Posterior cingulate gyrus (tissue), 11 donors: ENCODE measurements at regions not wholly inside any gene's neighbourhood (a gene's known extent, or its start where the extent isn't known, plus 50 kb on each side); places are given as distances from the start of the nearest gene placed in this dataset.

ENCODE experiments used
- DNase-seq, 10 donors: peaks; one replicate each; pipeline versions ENCODE4 v3.0.0 to v3.0.0-alpha.2; 2020 to 2021; ENCODE audit warnings: mixed read lengths in 3 of 10
- intact Hi-C: fragments of 100-400 bp; cut with DNase I; formaldehyde crosslinking; loops from one replicate; pipeline ENCODE4 v1.15.1; 2023

DNA sequence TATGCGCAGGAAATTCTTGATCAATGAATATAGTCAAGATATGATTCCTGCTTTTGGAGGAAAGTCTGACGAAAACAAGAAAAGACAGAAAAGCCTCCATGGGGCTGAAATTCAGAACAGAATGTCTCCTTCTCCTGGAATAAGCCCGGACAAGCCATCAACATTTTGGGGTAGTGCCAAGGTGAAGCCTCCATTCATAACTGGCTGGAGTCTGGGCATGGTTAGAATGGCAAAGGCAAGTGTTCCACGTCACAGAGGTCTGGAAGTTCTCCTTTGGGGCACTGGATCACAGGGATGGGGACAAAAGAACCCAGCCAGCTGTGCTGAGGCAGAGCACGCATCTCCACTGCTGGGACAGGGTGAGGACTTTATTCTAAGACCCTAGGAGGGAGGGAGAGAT, 505.7 kb downstream of the CMPK2 start:
- no peak for DNase-seq
- intact Hi-C loops = no loop called here

DNA sequence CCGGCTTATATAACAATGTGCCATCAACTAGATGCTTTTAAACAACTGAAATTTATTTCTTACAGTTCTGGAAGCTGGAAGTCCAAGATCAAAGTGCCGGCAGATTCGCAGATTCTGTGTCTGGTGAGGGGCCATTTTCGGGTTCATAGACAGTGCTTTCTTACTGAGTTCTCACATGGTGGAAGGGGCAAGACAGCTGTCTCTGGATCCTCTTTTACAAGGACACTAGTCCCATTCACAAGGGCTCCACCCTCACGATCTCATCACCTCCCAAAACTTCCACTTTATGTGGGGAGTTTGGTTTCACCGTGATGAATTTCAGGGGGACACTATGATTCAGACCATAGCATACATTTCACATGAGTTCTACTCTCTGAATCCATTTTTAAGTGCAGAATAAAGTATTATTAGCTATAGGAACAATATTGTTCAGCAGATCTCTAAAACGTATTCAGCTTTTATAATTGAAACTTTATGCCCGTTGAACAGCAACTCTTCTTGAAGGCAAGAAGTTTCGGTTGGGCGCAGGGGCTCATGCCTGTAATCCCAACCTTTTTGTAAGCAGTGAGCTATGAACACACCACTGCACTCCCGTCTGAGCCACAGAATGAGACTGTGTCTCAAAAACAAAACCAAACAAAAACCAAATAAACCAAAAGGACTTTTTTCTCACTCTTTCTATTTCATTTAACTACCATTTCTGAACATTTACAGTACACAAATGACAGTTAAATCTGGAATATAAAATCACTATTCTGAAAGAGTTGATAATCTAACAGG, 502.8 kb downstream of the CMPK2 start:
- intact Hi-C loops = no loop called here
- DNase-seq = no peak

DNA sequence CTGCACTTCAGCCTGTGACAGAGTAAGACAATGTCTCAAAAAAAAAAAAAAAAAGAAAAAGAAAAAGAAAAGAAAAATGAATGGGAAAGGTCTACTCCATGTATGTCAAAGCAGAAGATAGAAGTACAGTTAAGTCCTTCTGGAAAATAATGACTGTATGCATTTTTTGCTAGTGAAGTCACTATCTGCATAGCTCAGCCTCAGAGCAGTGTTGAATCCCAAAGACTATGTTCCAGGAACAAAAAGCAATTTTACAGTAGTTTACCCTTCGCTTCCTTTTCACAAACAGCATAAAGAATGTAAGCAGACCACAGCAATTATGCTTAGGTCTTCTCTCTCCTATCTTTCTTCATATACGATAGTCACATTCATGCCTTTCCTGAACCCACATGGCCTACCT, 497.4 kb downstream of the CMPK2 start:
- intact Hi-C loops = no loop called here
- no peak for DNase-seq

DNA sequence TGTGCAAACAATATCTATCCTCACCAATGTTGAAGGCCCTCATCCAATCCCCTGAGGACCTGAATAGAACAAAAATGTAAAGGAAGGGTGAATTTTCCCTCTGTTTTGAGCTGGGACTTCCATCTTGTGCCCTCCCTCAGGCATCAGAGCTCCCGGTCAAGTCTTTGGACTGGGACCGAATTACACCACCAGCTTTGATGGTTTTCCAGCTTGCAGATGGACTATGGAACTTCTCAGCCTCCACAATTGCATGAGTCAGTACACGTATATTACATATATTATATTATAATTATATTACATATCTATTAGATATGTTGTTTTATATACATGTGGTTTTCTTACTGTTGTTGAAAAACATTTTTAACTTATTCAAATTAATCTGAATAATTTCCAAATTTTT, 496.4 kb downstream of the CMPK2 start:
- intact Hi-C loops = no loop called here
- DNase-seq = no peak

DNA sequence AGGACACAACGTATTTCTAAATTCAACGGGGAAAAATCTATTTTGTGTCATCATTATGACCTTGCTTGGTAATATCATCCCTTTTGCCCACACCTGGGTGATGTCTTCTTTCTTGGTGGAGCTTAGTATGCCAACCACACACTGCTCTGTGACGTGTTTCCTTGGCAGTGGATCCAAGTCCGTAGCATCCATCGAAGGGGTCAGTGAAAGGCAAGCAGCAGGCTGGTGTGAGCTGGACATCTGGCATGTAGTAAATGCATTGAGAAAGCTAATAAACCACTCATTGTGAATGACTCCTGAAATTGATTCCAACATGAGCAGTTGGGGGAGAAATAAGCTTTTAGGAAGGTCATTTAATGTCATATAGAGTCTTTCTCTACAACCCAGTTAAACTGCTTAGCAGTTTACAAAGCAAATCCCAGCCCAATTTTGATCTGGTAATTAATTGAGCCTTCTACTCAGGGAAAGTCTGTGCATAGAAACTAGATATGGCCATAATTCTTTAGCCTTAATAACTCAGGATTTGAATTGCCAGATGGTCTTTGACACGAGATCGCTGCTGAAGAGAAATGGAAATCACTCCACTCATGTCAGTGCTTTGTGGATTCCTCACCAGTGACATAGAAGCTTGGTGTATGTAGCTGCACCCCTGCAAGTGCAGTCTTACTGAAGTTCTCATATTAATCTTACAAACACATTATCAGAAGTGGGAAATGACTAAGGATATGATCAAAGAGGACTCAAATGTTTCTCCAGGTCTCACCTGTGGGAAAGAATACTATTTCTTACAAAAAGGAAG, 494.8 kb downstream of the CMPK2 start:
- DNase-seq = no peak
- intact Hi-C loops = no loop called here

DNA sequence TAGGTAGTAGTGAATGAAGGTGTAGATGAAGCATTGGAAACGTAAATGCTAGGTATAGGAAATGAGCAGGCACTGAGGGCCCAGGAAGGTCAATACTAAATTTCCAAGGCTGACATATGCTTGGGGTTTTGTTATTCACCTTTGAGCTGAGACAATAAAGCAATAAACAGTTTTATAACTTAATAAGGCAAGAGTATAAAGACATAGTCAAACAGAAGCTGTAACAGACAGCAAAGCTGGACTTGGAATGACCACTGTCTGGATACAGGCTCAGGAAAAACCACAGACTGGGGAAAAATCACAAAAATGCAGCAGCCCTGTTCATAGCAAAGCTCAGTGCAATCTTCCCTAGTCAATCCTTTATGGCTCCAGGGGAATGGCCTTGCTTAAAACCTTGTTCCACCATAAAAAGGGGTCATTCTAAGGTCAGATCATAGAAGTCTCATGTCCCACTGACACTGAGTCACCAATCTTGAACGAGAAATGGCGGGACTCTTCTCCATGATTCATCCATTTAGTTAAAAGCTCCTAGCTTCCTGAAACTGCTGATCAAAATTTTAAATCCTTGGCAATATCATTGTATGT, 493.3 kb downstream of the CMPK2 start:
- intact Hi-C loops = no loop called here
- no peak for DNase-seq

DNA sequence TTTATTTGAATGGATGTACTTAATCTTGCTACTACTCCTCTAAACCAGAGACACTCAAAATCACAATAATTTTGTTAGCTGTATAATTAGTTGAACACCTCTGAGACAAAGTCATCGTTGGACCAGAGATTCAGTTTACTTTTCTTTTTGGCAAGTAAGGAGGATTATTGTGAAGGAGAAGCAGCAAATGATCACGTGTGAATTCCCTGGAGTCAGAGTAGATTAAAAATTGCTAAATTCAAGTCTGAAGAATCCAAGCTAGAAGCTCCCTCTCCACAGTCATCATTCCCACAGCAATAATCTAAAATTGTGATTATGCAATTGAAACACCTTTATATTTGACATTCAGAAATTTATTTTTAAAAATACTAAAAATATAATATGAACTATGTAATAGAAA, 484.4 kb downstream of the CMPK2 start:
- intact Hi-C loops = no loop called here
- DNase-seq = no peak

DNA sequence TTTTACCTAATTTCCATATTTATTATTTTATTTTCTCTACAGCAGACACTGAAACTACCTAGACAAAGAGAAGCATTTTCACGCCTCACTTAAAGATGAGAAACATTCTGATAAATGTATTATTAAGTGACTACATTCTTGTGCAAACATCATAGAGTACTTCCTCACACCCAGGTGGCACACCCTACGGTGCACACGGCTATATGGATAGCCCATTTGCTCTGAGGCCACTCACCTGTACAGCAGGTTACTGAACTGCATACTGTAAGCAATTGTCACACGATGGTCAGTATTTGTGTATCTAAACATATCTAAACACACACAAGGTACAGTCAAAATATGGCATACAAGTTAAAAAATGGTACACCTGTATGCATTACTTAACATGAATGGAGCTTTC, 481.4 kb downstream of the CMPK2 start:
- DNase-seq = no peak
- intact Hi-C loops = no loop called here

DNA sequence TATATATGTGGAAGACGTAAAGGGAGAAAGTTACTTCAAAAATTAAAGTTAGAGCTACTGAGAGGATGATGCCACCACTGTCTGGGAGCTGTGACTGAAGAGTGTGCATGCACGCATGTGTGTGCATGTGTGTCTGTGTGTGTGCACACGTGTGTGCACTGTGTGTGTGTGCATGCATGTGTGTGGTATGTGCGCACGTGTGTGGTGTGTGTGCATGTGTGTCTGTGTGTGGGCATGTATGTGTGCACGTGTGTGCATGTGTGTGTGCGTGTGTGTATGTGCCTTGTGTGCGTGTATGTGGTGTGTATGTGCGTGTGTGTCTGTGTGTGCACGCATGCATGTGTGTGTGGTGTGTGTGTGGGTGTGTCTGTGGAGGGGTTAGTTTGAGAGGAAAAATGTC, 473.4 kb downstream of the CMPK2 start:
- DNase-seq = no peak
- intact Hi-C loops = no loop called here

DNA sequence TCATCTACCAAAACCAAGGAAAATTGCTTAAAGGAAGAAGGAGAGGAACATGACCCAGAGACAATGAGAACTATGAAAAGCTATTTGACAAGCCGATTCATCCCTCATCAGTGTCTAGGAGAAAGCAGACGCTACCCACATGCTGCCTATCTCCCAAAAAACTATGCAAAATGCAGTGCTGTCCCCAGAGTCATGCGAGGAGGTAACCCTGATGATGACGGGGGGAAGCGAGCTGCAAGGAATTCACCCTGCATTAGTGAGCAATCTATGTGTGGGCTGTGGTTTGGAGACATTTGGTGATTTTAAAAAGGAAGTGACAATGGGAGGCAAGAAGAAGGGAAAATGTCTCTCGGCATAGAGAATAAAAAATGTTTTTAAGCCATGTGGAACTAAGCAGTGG, 472.7 kb downstream of the CMPK2 start:
- intact Hi-C loops = no loop called here
- DNase-seq = no peak

DNA sequence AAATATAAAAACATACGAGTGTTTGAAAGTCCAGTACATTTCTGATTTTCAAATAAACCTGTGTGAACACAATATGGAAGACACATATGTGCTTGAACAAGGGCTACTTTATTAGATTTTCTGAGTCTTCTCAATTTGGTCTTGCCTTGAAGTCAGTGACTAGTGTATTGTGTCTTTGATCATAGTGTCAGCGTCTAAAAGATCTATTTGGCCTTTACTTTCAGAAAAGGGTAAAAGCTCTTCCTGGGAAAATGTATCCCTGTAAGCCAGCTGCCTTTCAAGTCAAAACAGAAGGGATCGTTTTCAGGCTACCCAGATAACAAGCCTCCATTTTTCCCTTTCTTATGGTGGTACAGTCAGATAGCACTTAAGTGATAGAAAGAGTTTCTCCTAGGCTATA, 471.9 kb downstream of the CMPK2 start:
- no peak for DNase-seq
- intact Hi-C loops = no loop called here

DNA sequence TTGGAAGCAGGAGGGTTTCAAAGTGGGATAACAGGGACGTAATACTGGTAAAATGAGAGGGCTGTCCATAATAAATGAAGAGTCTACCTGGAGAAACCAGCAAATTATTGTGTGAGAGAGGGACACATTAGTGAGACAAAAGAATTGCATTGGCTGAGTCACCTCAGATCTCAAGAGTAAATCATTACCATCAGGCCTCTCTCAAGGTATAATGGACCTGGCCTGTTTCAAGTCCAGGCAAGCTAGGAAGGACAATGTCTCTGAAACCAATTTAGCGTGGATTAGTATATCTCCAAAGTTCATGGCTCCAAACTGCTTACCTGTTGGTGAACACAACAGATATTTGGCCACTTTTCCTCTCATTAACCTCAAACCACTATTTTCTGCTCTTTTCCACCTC, 471.4 kb downstream of the CMPK2 start:
- intact Hi-C loops = no loop called here
- no peak for DNase-seq

DNA sequence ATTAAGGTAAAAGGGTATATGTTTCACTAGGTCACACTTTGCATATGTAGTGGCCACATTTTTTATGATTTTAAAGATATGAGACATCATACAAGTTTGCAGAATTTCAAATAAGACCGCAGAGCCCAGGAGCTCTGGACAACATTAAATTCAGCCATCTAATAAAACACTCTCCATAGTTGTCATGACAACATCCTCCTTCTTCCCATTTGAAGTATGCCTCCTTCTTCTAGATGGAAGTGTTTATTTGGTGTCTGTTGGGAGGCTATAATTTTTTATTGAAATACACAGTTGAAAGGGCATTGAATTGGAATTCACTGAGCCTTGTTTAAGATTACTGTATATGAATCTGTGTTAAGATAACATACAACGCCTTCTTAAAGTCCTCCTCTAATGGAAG, 467.3 kb downstream of the CMPK2 start:
- intact Hi-C loops = no loop called here
- no peak for DNase-seq

DNA sequence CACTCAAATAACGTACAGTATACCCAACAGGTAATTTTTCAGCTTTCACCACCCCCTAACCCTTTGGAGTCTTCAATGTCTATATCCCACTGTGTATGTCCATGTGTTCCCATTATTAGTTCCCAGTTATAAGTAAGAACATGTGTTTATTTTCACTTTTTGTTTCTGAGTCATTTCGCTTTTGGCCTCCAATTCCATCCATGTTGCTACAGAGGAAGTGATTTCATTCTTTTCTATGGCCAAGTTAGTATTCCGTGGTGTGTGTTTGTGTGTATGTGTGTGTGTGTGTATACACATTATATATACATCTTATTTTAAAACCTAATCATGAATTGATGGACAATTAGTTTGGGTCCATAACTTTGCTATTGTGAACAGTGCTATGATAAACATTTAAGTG, 464.4 kb downstream of the CMPK2 start:
- DNase-seq = no peak
- intact Hi-C loops = no loop called here

DNA sequence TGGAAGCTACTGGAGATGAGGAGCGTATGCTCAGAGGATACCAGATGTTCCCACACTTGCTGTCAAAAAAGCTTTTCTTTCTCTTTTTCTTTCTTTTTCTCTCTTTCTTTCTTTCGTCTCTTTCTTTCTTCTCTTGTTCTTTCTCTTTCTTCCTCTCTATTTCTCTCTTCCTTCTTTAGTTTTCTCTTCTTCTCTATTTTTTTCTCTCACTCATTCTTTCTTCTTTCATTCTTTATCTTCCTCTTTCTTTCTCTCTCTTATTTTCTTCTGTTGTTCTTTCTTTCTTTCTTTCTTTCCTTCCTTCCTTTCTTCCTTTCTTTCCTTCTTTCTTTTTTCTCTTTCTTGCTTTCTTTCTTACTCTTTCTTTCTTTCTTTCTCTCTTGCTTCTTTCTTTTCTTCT, 457.6 kb downstream of the CMPK2 start:
- intact Hi-C loops = no loop called here
- DNase-seq = no peak

DNA sequence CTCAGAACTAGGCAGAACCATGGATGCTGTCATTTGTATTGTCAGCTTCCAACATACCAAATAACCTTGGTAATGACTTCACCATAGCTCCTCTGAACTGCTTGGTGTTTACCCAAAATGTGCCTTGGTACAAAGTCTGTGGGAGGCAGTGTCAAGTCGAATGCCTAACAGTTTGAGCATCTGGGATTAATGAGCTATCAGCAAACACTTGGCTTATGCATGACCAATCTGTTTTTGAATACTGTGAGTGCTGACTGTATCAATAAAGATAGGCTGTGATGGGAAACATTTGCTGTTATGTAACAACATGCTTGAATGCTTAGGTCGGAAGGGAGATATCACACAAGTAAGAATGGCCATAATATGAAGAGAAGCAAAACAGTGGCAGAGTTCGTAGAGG, 455.4 kb downstream of the CMPK2 start:
- no peak for DNase-seq
- intact Hi-C loops = no loop called here

DNA sequence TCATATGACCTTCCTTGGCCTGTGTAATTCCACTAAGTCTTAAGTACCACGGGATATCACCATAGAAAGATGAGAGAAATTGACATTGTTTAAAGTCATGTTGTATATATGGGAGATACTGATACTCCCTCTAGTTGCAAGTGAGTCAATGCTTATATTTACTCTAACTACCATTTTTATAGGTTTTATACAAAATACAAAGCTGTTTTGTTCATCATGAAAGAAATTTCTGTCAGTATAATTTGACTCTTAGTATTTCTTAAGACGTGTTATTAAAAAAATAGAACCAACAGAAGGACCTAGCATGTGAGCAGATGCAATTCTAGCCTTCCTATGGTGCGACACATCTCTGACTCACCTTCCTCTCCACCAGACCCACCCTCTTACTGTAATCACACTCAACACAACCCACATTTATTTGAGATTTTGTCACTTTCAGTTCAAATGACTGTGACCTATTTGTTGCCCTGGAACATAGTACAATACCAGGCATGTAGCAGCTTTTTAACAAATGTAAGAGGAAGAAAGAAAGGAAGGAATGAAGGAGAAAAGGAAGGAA, 453.1 kb downstream of the CMPK2 start:
- DNase-seq = no peak
- intact Hi-C loops = no loop called here

DNA sequence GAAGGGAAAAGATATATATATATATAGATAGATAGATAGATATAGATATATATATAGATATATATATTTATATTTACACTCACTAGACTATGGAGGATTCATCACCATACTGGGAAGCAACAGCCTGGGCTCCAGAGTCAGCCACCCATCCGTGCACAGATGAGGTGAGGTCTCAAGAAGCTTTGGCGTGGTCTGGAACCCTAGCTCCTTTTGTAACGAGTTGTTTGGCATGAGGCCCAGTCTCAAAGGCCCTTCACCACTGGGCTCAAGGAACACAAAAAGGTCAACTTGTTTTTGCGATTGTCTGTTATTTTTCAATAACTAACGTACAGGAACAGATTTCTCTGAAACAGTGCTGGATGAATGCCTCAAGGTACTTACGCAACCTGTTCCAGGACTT, 448.7 kb downstream of the CMPK2 start:
- peak in 1 of 10 donors; percentile 66 for DNase-seq
- intact Hi-C loops = no loop called here

DNA sequence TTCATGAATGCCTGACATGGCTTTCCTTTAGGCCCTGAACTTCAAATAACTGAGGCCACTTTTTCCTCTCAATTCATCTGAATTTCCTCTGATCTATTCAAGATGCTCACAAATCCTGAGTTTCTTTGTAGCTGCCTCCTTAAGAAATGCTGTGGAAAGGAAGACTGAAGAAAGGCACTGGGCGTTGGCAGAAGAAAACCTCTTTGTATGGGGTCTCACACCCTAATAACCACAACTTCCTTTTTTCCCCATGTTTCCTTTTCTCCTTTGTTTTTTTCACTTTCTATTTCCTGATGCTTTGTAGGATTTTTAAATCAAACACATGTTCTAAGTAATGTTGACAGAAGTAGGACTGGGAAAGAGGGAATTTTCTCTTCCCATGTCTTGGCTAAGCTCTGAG, 447.4 kb downstream of the CMPK2 start:
- intact Hi-C loops = no loop called here

DNA sequence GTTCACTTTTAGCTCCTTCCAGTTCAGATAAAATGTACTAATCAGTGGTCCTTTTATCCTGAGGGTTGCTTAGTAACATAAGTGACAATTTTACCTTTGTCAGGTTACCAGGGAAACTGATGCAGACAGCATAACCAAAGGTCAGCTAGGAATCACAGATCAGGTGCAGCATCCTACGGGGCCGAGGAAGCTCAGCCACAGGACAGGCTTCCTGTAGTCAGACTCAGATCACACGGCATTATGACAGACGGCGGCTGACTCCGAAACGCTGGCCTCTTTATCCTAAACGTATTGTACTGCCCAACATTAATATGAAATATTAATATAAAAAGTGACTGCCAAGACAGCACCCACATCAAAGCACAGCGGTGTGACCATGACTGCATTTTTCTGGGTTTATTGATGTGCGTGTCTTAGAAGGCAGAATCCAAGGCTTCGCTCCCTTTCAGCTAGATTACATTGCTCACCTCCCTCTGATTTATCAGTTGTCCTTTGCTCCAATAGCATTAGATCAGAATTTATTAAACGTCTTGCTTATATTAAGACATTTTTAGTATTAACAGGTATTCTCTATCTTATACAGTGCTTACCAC, 444.5 kb downstream of the CMPK2 start:
- intact Hi-C loops = no loop called here

More for the DNA sequence above, 447.4 kb downstream of the CMPK2 start:
- DNase-seq = no peak

DNA sequence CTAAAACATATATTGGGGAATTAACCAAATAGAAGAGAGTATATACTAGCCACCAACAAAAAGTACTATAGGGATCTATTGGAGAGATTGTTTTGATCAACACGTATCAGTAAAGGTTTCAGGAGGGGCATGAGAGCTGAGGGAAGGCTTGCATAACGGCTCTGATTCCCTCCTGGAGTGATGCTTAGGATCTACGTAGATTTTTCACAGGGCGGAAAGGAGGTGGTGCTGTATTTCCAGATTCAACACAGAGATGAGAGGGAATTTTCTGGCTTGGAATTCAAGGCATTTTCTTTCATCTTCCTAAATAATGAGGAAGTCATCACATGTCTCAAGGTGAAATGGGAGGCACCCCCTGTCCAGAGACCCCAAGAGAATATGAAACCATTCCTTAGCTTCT, 443.8 kb downstream of the CMPK2 start:
- intact Hi-C loops = no loop called here

More for the DNA sequence above, 444.5 kb downstream of the CMPK2 start:
- no peak for DNase-seq

More for the DNA sequence above, 443.8 kb downstream of the CMPK2 start:
- DNase-seq = no peak
